ENCODE measurements at regions not wholly inside any gene's neighbourhood (a gene's known extent, or its start where the extent isn't known, plus 50 kb on each side); places are given as distances from the start of the nearest gene placed in this dataset.

DNA sequence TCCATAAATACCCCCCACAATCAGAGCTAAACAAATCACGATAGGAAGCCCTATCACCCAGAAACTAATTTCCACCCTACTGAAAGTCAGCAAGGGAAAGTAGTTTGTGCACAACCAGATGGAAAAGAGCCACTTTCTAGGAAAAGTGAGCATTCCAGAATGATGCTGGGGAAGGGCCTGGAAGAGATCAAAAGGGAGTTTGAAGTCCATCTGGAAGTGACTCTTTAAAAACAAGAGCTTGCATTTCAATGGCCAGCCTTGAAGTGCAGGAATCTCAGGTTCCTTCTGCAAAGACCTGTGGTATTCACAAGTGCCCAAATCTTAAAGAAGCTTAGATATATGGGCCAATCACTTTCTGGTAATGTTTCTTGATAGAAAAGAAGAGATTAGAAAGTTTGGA lies 97.0 kb upstream of the LDB2 start:
- H3K27ac ChIP-seq, result no peak overlapping the region
- H3K36me3 ChIP-seq (replicated peaks in 1 of 2), result no peaks in the 10 kb centered on the region
- H3K27me3 ChIP-seq, result no peaks in the 10 kb centered on the region
- H3K4me3 ChIP-seq, result no peak overlapping the region
- intact Hi-C loops (cut with DNase I), result no loop called here
- TF ChIP-seq, protein P1, sequence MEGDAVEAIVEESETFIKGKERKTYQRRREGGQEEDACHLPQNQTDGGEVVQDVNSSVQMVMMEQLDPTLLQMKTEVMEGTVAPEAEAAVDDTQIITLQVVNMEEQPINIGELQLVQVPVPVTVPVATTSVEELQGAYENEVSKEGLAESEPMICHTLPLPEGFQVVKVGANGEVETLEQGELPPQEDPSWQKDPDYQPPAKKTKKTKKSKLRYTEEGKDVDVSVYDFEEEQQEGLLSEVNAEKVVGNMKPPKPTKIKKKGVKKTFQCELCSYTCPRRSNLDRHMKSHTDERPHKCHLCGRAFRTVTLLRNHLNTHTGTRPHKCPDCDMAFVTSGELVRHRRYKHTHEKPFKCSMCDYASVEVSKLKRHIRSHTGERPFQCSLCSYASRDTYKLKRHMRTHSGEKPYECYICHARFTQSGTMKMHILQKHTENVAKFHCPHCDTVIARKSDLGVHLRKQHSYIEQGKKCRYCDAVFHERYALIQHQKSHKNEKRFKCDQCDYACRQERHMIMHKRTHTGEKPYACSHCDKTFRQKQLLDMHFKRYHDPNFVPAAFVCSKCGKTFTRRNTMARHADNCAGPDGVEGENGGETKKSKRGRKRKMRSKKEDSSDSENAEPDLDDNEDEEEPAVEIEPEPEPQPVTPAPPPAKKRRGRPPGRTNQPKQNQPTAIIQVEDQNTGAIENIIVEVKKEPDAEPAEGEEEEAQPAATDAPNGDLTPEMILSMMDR (IDR thresholded peaks at IDR 0.05), result no peak
- no peak for TF ChIP-seq POLR2A (IDR thresholded peaks at IDR 0.05)
- WGBS, 4 donors, result 63 to 80% (median 75%) methylated on average over 1 of the region's 1 CpG
- no peaks in the 10 kb centered on the region for H3K9me3 ChIP-seq (replicated peaks in 1 of 3)
- DNase-seq, result no peak
- H3K4me1 ChIP-seq (replicated peaks in 1 of 2), result no peaks in the 10 kb centered on the region

- intact Hi-C loops (cut with DNase I), result no loop called here
- Histone ChIP-seq H3K27ac (no peak overlapping the region), H3K4me3 (no peak overlapping the region), H3K36me3 (replicated peaks in 1 of 2) (no peaks in the 10 kb centered on the region), H3K27me3 (no peaks in the 10 kb centered on the region), H3K9me3 (replicated peaks in 1 of 3) (no peaks in the 10 kb centered on the region), H3K4me1 (replicated peaks in 1 of 2) (no peaks in the 10 kb centered on the region)
- 86 to 88% (median 87%) methylated on average over 5 of the region's 5 CpGs for WGBS, 4 donors
- TF ChIP-seq POLR2A (IDR thresholded peaks at IDR 0.05), result no peak
- TF ChIP-seq, protein P1 (IDR thresholded peaks at IDR 0.05), result no peak
- no peak for DNase-seq
Measured at GRCh38 chr4:16993956-16994840, 95.8 kb upstream of the LDB2 start.

GRCh38 chr4:16992566-16993225 lies 94.3 kb upstream of the LDB2 start:
- DNase-seq, result no peak
- H3K4me1 ChIP-seq (replicated peaks in 1 of 2), result no peaks in the 10 kb centered on the region
- no peak overlapping the region for H3K4me3 ChIP-seq
- no peak overlapping the region for H3K27ac ChIP-seq
- no peaks in the 10 kb centered on the region for H3K36me3 ChIP-seq (replicated peaks in 1 of 2)
- intact Hi-C loops (cut with DNase I), result no loop called here
- 57 to 72% (median 68%) methylated on average over 5 of the region's 5 CpGs for WGBS, 4 donors
- no peaks in the 10 kb centered on the region for H3K27me3 ChIP-seq
- TF ChIP-seq, protein P1 (IDR thresholded peaks at IDR 0.05), result no peak
- no peak for TF ChIP-seq POLR2A (IDR thresholded peaks at IDR 0.05)
- H3K9me3 ChIP-seq (replicated peaks in 1 of 3), result no peaks in the 10 kb centered on the region

DNA sequence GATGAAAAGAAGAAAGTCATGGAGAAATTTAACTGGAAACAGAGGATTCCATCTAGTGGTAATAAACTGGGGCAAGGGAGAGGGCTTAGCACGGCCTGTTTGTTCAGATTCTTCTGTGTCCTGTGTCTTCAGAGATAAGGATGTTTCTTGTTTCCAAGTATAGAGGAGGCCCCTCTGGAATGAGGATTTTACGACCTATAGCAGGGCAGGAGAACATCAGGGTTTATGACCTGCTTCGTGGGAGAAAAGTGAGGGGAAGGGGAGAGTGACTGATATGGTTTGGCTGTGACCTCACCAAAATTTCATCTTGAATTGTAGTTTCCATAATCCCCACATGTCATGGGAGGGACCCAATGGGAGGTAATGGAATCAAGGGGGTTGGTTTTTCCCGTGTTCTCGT lies 93.0 kb upstream of the LDB2 start:
- intact Hi-C loops (cut with DNase I), result no loop called here
- no peak for DNase-seq
- no peaks in the 10 kb centered on the region for H3K9me3 ChIP-seq (replicated peaks in 1 of 3)
- H3K4me1 ChIP-seq (replicated peaks in 1 of 2), result no peaks in the 10 kb centered on the region
- TF ChIP-seq POLR2A (IDR thresholded peaks at IDR 0.05), result no peak
- TF ChIP-seq, protein P1 (IDR thresholded peaks at IDR 0.05), result no peak
- H3K4me3 ChIP-seq, result no peak overlapping the region
- WGBS, 4 donors, result 71 to 83% (median 81%) methylated on average over 5 of the region's 5 CpGs
- H3K27ac ChIP-seq, result no peak overlapping the region
- no peaks in the 10 kb centered on the region for H3K27me3 ChIP-seq
- no peaks in the 10 kb centered on the region for H3K36me3 ChIP-seq (replicated peaks in 1 of 2)
